GM18505 (cell line): ENCODE measurements at regions not wholly inside any gene's neighbourhood (a gene's known extent, or its start where the extent isn't known, plus 50 kb on each side); places are given as distances from the start of the nearest gene placed in this dataset.

Source experiments
- ATAC-seq: cut with Tn5 transposase; IDR thresholded peaks from one replicate; pipeline ENCODE4 v1.9.1; 2021; ENCODE audit not compliant: unreplicated experiment
- POLR2A ChIP-seq: IDR thresholded peaks from 4 replicates; pipeline ENCODE4 v1.6.1; 2011; ENCODE audit warnings: borderline replicate concordance; ENCODE audit not compliant: insufficient read depth, insufficient read length; ENCODE audit errors: extremely low read depth

DNA sequence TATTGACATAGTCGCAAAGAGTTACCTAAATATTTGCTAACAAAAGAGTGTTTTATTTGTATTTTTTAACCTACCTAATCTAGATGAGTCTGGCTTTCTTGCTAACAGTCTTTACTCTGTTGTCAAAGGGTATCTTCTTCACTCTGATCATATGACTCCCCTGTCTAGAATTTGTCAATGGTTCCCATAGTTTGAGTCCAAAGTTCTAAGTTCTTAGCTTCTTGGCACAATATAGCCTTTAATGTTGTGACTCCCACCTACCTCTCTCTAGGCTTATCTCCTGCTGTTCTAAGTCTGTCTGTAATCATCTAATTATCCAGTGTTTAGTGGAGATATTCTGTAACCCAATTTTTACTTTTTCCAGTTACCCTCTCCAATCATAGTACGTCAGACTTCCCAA lies 104.3 kb upstream of the PDE3A start:
- TF ChIP-seq POLR2A, result no peak

DNA sequence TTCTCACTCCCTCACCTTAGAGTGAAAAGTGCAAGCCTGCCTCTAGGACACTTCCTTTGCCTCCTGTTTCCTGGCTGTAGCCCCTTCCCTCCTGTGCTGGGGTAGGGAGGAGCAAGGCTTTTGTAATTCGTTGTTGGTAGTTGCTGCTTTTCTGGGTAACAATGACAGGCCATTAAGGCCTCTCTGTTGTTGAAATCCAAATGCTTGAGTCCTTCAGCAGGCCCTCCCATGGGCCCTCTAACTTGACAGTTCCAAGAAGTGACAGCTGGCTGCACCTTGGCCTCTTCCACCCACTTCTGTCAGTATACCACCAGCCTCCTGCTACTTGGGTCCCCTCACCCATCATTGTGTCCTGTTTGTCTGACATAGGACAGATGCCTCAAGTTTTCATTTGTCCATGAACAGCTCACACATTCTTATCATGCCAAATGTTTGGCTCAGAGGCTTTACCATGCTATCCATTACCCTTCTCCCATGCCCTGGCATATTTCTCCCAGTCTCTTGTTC lies 103.7 kb upstream of the PDE3A start:
- ATAC-seq, result no peak
- TF ChIP-seq POLR2A, result no peak

More for the DNA sequence above, 104.3 kb upstream of the PDE3A start:
- no peak for ATAC-seq

DNA sequence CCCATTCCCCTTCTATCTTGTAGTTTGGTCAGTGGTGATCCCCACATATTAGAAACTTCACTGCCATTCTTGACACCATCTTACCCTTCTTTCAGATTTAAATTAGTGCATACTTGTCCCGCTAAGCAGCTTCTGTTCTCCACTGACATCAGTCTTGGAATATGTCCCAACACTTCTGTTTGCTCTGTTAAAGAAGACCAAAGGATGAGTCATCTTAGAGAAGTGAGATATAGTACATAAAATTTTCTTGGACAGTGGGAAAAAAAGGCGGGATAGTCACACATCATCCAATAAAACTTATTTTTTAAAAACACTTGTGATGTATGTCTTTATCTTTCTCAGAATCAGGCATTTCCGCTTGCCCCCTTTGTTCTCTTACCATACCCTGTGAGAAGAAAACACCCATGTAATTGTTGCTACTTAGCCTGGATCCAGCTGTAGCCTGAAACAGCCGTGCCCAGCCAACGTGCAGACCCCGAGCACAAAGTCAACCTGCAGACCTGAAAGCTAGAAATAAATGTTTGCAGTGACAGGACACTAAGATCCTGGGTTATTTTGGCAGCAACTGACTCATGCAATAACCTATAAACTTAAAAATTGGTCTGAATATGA lies 100.1 kb upstream of the PDE3A start:
- ATAC-seq, result no peak
- no peak for TF ChIP-seq POLR2A

DNA sequence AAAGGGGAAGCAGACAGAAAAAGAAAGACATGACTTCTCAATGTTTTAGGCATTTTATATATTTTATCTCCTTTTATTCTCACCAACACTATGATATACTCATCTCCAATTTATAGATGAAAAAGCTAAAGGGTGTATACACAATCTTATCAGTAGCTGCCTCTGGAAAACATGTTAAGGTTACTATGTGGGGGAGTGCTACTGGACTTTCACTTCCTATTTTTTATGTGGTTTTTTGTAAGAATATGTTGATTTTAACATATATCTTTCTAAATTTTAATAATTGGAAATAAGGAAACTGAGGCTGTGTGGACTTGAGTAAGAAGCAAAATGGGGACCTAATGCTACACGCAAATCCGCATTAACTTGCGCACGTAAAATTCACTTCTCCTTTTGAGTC lies 99.6 kb upstream of the PDE3A start:
- ATAC-seq, result no peak
- no peak for TF ChIP-seq POLR2A

DNA sequence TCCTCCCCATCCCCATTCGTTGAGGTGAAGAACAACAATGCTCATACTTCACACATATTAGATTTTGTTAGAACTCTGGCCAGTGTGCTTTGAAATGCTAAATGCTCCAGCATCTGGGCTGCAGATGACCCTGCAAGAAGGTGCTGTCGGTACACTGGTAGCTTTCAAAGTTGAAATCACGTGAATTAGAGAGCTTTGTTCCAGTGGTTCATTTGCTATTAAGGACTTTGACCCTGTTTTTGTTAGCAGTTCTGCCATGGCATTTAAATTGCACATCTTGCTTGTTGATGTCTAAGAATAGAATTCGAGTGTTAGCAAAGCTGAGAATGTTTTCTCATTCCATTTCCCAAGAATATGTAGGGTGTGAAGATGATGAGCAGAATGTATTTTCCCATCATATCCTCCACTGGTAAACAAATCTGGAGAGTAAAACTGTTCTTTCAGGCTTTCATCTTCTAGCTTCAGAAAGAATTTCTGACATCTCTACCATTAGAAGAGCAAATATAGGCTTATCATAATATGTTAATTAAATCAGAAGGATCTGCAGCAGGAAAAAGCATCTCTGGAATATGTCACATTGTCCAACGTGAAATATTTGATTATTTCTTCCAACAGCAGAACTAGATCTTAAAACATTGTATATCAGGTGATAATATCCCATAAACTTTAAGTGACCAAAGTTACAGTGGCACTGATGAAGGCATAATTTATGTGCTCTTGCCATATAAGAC lies 98.8 kb upstream of the PDE3A start:
- ATAC-seq, result no peak
- no peak for TF ChIP-seq POLR2A

DNA sequence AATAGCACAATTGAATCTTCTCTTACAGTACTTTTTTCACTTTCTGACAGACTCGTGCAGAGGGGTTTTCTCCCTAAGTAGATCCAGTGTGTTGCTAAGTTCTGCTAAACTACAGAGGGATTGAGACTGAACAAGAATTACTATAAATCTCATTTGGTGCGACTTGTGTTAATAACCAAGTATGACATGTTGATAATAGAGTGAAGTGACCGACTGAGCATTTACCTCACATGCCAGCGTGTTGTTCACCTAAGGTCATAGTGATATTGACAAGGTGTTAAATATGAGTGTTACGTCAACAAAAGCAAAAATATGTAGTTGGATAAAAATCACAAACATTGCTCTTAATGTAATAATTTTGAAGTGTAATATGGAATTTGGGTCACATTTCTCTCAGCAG lies 97.8 kb upstream of the PDE3A start:
- no peak for TF ChIP-seq POLR2A
- no peak for ATAC-seq

DNA sequence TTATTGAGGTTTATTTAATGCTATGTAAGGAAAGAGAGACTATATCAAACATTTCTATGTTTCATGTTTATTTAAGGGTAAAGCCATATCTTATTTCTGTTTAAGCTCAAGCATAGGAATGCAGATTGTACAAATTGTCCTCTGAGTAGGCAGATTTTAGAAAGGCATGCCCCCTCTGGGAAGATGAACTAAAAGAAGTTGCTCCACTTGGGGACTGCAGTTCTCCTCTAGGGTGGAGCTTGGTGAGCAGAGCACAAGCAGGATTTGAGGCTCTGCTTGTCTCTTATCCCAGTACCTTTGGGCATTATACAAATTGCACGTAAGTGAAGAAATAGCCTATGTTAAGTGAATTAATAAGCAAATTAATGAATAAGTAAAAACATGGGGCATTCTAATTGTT lies 96.2 kb upstream of the PDE3A start:
- ATAC-seq, result no peak
- no peak for TF ChIP-seq POLR2A

DNA sequence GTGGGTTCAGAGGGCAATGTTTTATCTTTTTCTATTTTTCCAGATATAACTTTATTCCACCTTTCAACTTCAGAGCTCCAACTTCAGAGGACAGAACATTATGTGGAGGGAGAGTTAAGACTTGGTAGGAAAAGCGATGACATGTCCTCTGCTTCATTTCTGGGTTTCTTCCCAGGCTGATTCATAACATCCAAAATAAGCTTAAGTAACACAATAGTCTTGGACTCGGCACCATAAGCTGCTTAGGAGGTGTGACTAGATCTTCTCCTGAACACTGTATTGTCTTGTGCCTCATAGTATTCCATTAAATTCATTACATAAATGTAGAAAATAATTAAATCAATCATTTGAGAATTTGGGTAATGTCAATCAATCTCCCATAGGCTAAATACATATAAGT lies 95.5 kb upstream of the PDE3A start:
- TF ChIP-seq POLR2A, result no peak
- ATAC-seq, result no peak

DNA sequence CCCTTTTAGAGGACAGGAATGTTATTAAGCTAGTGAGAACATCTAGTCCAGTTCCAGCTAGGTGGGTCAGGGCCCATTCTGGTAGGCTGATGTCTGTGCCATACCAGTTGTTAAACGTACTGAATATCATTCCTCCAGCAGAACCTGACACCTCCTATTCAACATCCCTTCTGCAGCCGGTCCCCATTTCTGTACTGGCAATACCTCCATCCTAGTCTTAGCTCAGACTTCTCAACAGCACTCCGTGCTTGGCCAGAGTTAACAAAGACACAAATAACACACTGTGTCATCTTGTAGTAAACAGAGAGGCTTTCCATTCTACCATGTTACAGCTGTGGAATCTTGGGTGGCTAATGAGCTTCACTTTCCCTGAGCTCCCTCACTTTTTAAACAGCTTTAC lies 94.3 kb upstream of the PDE3A start:
- ATAC-seq, result no peak
- TF ChIP-seq POLR2A, result no peak

DNA sequence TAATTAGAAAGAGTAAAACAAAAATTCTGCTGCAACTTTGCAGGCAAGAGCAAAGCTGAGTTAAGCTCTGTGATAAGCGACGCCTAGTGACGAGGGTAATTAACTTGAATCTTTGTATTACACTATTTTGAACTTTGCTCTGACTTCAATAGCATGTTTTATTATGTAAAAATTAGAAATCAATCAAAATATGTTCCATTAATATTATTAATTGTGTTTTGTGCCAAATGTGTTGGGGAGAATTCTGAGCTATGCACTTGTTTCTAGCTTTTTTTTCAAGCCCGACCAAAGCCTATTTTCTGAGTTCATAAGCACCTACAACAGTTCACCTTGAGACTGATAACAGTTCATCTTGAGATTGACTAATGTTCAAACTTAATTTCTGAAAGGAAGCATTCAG lies 90.1 kb upstream of the PDE3A start:
- ATAC-seq, result no peak
- TF ChIP-seq POLR2A, result no peak

DNA sequence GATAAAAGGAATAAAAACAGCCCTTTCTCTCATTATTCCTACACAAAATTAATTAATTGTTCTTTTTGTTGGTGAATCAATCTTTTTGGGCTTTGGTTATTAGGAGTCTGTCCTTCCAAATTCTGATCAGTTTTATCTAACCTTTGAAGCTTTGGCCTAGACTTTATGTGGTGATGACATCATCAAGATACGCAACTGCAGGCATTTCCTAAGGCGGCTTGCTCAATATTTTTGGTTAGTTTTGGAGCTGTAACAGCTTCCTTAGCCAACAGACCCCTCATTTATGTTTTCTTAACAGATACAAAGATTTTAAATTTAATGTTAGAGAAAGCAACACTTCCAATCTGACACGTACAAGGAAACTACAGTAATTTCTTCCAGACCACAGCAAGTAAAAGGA lies 87.8 kb upstream of the PDE3A start:
- TF ChIP-seq POLR2A, result no peak
- no peak for ATAC-seq

DNA sequence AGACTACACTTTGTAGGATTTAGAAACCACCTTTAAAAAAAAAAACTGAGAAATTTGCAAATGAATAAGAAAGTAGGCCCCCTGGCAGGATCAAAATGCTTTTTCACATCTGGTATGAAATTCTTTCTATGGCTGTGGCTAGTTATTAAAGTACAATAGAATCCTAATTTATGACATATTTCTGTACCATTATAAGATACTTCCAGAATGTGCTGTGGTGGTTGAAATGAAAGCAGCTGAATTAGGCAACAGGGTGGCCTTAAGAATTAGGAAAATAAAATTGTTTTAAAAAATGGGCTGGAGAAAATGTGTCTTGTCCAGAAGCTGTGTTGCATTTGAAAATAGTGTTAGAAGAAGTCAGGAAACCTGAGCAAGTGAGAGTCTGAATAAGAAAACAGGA lies 85.9 kb upstream of the PDE3A start:
- no peak for ATAC-seq
- no peak for TF ChIP-seq POLR2A

DNA sequence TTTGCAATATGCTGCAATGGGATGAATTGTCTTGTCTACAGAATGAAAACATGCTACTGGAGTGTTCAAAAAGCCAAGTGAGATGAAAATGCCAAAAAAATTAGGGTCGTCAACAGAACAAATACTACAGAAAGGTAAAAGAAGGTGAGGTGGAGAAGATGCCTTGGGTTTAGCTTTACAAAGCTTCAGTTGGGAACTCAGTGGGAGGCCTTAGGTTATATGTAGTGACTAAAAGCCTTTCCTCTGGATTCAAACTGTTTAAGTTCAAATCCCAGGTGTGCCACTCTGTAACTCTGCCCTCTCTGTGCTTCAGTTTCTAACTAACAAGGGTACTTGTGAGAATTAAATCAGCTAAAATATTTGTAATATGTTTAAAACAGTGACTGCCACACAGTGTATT lies 84.9 kb upstream of the PDE3A start:
- no peak for TF ChIP-seq POLR2A
- no peak for ATAC-seq

DNA sequence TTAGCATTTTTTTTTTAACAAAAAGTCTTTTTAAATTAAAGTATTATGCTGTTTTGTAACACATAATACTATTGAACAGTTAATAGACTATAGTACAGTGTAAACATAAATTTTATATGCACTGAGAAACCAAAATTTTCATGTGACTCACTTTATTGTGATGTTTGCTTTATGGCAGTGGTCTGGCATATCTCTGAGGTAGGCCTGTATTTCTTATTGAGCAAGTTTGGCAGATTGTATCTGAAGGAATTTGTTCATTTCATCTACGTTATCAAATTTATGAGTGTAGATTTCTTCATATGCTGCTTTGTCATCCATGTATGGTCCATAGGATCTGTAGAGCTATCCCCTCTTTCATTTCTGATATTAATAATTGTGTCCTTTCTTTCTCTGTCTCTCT lies 78.8 kb upstream of the PDE3A start:
- no peak for TF ChIP-seq POLR2A
- no peak for ATAC-seq
